ENCODE measurements at regions not wholly inside any gene's neighbourhood (a gene's known extent, or its start where the extent isn't known, plus 50 kb on each side); places are given as distances from the start of the nearest gene placed in this dataset.

DNA sequence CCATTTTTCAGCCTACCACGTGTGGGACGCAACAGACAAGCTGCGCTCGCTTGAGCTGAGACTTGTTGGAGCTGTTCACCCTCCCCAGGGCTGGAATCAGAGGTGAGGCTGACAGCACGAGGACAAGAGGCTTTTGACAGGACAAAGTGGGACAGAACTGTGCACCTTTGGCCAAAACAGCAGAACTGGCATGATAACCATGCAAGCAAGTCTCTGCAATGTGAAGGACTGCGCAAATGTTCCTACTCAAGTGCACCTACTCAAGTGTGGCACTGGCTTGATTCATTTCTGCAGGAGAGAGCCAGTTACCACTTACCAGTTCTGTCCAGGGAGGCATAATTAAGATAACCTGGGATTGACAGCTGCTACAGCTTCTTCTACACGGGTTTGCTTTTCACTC, 62.2 kb upstream of the TM9SF2 start (continued):
- TF ChIP-seq, protein P1, sequence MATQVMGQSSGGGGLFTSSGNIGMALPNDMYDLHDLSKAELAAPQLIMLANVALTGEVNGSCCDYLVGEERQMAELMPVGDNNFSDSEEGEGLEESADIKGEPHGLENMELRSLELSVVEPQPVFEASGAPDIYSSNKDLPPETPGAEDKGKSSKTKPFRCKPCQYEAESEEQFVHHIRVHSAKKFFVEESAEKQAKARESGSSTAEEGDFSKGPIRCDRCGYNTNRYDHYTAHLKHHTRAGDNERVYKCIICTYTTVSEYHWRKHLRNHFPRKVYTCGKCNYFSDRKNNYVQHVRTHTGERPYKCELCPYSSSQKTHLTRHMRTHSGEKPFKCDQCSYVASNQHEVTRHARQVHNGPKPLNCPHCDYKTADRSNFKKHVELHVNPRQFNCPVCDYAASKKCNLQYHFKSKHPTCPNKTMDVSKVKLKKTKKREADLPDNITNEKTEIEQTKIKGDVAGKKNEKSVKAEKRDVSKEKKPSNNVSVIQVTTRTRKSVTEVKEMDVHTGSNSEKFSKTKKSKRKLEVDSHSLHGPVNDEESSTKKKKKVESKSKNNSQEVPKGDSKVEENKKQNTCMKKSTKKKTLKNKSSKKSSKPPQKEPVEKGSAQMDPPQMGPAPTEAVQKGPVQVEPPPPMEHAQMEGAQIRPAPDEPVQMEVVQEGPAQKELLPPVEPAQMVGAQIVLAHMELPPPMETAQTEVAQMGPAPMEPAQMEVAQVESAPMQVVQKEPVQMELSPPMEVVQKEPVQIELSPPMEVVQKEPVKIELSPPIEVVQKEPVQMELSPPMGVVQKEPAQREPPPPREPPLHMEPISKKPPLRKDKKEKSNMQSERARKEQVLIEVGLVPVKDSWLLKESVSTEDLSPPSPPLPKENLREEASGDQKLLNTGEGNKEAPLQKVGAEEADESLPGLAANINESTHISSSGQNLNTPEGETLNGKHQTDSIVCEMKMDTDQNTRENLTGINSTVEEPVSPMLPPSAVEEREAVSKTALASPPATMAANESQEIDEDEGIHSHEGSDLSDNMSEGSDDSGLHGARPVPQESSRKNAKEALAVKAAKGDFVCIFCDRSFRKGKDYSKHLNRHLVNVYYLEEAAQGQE (IDR thresholded peaks at IDR 0.05; ENCODE audit: unreplicated experiment), result no peak
- TF ChIP-seq ZNF114 (CRISPR knock-in tag; IDR thresholded peaks at IDR 0.05) (no peak), EZH2phosphoT487 (IDR thresholded peaks at IDR 0.05; ENCODE audit: unreplicated experiment) (no peak), CREB1 (CRISPR knock-in tag; IDR thresholded peaks at IDR 0.05; ENCODE audit: low read depth) (no peak)
- TF ChIP-seq, protein P2, sequence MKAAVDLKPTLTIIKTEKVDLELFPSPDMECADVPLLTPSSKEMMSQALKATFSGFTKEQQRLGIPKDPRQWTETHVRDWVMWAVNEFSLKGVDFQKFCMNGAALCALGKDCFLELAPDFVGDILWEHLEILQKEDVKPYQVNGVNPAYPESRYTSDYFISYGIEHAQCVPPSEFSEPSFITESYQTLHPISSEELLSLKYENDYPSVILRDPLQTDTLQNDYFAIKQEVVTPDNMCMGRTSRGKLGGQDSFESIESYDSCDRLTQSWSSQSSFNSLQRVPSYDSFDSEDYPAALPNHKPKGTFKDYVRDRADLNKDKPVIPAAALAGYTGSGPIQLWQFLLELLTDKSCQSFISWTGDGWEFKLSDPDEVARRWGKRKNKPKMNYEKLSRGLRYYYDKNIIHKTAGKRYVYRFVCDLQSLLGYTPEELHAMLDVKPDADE (IDR thresholded peaks at IDR 0.05), result no peak

DNA sequence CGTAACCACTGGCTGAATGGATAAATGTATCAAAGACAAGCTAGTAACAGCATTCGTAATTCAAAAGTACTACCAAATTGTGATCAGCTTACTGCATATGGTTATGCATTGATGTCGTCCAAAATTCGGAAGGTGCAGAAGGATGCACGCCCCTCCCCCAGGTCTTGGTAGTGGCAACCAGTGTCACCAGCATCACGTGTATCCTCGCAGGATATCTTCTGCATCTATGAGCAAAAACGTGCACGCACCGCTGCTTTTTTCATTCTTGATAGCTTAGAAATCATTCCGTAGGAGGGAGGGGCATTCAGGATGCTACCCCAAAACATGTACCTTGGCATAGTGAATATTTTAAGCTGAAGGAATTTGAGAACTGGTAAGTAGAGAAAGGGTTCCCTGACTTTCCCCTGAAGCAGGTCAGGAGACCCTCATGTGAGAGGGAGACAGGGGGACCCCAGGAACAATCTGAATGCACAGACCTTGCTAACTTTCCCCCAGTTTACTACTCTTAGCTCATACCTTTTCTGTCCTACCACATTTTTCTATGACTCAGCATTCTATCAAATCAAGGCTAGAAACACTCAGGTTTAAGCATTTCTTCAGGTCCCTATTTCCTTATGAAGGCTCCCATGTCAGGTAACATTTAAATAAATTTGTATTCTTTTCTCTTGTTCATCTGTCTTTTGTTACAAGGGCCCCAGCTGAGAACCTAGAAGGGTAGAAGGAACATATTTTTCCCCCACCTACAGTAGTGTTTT, 61.2 kb upstream of the TM9SF2 start:
- Histone ChIP-seq H4K20me1 (replicated peaks; ENCODE audit: insufficient read depth) (no peaks in the 10 kb centered on the region), H2AFZ (peak overlapping the region; percentile 77; the same call in 1 of the 2 replicates), H3K4me2 (peak overlapping the region; percentile 13), H3K4me1 (ENCODE audit: insufficient read depth) (peaks cover 27% of the 10 kb centered on the region), H3K79me2 (replicated peaks; ENCODE audit: insufficient read depth) (no peaks in the 10 kb centered on the region), H3K4me3 (no peak overlapping the region), H3K9me2 (ENCODE audit: insufficient read depth) (no peaks in the 10 kb centered on the region), H3F3A (replicated peaks; ENCODE audit: low read depth) (no peaks in the 10 kb centered on the region), H3K27ac (ENCODE audit: low read depth) (no peak overlapping the region), H3K36me3 (ENCODE audit: insufficient read depth) (no peaks in the 10 kb centered on the region), H3K27me3 (ENCODE audit: insufficient read depth) (no peaks in the 10 kb centered on the region)
- Mint-ChIP-seq H3K27ac (peak overlapping the region; percentile 13; the same call in 1 of the 2 replicates), H3K36me3 (ENCODE audit: low read depth) (no peaks in the 10 kb centered on the region), H3K4me3 (no peak overlapping the region; the same call in 2 of the 3 replicates), H3K9me3 (no peaks in the 10 kb centered on the region; the same call in 2 of the 3 replicates), H3K4me1 (peaks cover 37% of the 10 kb centered on the region), H3K27me3 (ENCODE audit: insufficient read depth, low read depth, poor library complexity) (peaks cover 20% of the 10 kb centered on the region)
- DNase-seq (ENCODE audit: low spot score) (no peak), ATAC-seq (no peak)
- TF ChIP-seq STAT1 (IDR thresholded peaks at IDR 0.05; ENCODE audit: unreplicated experiment), result no peak

DNA sequence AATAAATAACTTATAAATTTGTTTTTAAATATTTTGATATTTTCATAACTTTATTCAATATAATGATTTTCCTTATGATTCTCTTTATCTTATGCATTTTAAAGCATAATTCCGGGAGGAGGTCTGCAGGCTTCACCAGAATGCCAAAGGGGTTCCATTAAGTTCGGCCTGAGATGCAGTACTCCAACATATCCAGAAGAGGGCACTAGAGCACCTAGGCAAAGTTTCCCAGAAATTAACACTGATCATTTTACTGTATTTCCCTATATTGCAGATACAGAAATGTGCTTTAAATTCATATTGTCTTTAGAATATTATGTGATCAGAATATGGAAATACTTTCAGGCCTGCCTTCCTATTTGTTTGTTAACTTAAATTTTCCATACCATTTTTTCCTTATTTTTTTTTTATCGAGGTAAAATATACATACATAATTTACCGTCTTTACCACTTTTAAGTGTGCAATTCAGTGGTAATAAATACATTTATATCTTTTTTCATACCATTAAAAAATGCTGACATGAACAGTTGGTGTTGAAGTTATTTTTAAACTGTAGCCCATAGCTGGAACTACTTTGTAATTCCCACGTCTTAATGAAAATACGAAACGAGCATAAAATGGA, 58.9 kb upstream of the TM9SF2 start:
- H3K36me3 Mint-ChIP-seq (ENCODE audit: low read depth), result no peaks in the 10 kb centered on the region

More for the DNA sequence above, 58.9 kb upstream of the TM9SF2 start:
- no peaks in the 10 kb centered on the region for H3K27me3 ChIP-seq (ENCODE audit: insufficient read depth)
- H3F3A ChIP-seq (replicated peaks; ENCODE audit: low read depth), result no peaks in the 10 kb centered on the region
- Mint-ChIP-seq H3K27ac (no peak overlapping the region), H3K27me3 (ENCODE audit: insufficient read depth, low read depth, poor library complexity) (peaks cover 15% of the 10 kb centered on the region), H3K9me3 (no peaks in the 10 kb centered on the region; the same call in 2 of the 3 replicates), H3K4me3 (no peak overlapping the region), H3K4me1 (peaks cover 42% of the 10 kb centered on the region)
- no peaks in the 10 kb centered on the region for H4K20me1 ChIP-seq (replicated peaks; ENCODE audit: insufficient read depth)
- ATAC-seq (peak; percentile 16; the same call in 2 of the 3 replicates), DNase-seq (ENCODE audit: low spot score) (peak; percentile 62)
- H3K36me3 ChIP-seq (ENCODE audit: insufficient read depth), result no peaks in the 10 kb centered on the region
- H3K4me3 ChIP-seq, result no peak overlapping the region
- H3K4me2 ChIP-seq, result no peak overlapping the region
- H3K4me1 ChIP-seq (ENCODE audit: insufficient read depth), result peaks cover 33% of the 10 kb centered on the region
- H3K79me2 ChIP-seq (replicated peaks; ENCODE audit: insufficient read depth), result no peaks in the 10 kb centered on the region
- H2AFZ ChIP-seq, result no peak overlapping the region
- TF ChIP-seq, protein P3, sequence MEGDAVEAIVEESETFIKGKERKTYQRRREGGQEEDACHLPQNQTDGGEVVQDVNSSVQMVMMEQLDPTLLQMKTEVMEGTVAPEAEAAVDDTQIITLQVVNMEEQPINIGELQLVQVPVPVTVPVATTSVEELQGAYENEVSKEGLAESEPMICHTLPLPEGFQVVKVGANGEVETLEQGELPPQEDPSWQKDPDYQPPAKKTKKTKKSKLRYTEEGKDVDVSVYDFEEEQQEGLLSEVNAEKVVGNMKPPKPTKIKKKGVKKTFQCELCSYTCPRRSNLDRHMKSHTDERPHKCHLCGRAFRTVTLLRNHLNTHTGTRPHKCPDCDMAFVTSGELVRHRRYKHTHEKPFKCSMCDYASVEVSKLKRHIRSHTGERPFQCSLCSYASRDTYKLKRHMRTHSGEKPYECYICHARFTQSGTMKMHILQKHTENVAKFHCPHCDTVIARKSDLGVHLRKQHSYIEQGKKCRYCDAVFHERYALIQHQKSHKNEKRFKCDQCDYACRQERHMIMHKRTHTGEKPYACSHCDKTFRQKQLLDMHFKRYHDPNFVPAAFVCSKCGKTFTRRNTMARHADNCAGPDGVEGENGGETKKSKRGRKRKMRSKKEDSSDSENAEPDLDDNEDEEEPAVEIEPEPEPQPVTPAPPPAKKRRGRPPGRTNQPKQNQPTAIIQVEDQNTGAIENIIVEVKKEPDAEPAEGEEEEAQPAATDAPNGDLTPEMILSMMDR (conservative IDR thresholded peaks at IDR 0.05; ENCODE audit: low read depth in 2 of 2), result peak; percentile 88 to 94
- no peak for TF ChIP-seq ZNF114 (CRISPR knock-in tag; IDR thresholded peaks at IDR 0.05)
- H3K27ac ChIP-seq (ENCODE audit: low read depth), result no peak overlapping the region
- no peaks in the 10 kb centered on the region for H3K9me2 ChIP-seq (ENCODE audit: insufficient read depth)

Data from GM23338 (cell line).